ENCODE measurements at regions not wholly inside any gene's neighbourhood (a gene's known extent, or its start where the extent isn't known, plus 50 kb on each side); places are given as distances from the start of the nearest gene placed in this dataset.

DNA sequence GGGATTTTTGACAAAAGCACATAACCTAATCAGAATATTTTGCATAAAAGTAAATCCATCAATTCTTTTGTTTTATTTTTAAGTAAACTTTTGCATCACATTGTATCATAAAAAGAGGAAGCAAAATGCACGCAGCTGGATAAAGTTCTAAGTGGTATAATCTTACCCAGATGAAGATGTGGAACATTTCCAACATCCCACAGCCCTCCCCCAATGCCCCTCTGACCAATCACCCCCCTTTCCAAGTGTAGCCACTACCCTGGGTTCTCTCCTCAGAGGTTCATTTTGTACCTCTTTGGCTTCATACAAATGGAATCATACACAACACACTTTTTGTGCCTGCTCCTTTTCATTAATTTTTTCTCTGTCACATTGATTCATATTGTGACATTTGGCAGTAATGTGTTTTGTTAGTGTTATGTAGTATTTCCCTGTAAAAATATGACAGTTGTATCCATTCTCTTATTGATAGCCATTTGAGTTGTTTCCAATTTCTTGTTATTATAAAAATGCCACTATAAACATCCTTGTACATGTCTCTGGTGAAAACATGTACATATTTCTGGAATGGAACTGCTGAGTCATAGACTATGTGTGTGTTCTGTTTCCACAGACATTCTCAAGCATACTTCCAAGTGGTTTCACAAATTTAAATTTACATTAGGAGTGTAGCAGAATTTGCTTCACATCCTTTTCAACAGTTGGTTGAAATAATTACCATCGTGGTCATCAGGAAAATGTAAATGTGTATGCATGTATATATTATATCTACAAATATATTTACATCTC, 92.9 kb upstream of the SYNDIG1 start:
- no peak for DNase-seq (ENCODE audit: extremely low read depth, insufficient read length)
- Histone ChIP-seq H3K36me3 (ENCODE audit: control insufficient read depth, insufficient read depth, low read length) (no peaks in the 10 kb centered on the region), H3K4me3 (replicated peaks; ENCODE audit: low read depth, low read length) (no peak overlapping the region), H3K27me3 (replicated peaks; ENCODE audit: control insufficient read depth, insufficient read depth, low read length) (no peaks in the 10 kb centered on the region; the same call in 1 of the 2 replicates)
- TF ChIP-seq, protein P1, sequence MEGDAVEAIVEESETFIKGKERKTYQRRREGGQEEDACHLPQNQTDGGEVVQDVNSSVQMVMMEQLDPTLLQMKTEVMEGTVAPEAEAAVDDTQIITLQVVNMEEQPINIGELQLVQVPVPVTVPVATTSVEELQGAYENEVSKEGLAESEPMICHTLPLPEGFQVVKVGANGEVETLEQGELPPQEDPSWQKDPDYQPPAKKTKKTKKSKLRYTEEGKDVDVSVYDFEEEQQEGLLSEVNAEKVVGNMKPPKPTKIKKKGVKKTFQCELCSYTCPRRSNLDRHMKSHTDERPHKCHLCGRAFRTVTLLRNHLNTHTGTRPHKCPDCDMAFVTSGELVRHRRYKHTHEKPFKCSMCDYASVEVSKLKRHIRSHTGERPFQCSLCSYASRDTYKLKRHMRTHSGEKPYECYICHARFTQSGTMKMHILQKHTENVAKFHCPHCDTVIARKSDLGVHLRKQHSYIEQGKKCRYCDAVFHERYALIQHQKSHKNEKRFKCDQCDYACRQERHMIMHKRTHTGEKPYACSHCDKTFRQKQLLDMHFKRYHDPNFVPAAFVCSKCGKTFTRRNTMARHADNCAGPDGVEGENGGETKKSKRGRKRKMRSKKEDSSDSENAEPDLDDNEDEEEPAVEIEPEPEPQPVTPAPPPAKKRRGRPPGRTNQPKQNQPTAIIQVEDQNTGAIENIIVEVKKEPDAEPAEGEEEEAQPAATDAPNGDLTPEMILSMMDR (IDR thresholded peaks at IDR 0.05; ENCODE audit: insufficient read depth, low read length, poor library complexity, severe bottlenecking), result no peak

DNA sequence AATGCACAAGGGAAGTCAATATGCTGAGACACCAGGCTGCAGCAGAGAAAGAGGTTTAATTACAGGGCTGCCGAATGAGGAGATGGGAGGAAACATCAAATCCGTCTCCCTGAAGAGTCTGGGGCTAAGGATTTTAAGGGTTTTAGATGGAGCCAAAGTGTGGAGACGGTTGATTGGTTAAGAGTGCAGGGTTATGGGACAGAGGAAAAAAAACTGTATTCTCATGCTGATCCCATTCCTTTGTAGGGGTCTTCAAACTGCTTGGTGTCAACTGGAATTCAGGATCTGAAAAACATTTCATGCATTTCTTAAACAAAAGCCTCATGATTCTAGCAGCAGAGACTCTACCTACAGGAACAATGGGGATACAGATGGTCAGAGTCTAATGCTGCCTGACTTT, 96.1 kb upstream of the SYNDIG1 start:
- DNase-seq (ENCODE audit: extremely low read depth, insufficient read length), result no peak
- Histone ChIP-seq H3K4me3 (replicated peaks; ENCODE audit: low read depth, low read length) (no peak overlapping the region), H3K27me3 (replicated peaks; ENCODE audit: control insufficient read depth, insufficient read depth, low read length) (no peaks in the 10 kb centered on the region), H3K36me3 (ENCODE audit: control insufficient read depth, insufficient read depth, low read length) (no peaks in the 10 kb centered on the region)
- TF ChIP-seq, protein P1 (IDR thresholded peaks at IDR 0.05; ENCODE audit: insufficient read depth, low read length, poor library complexity, severe bottlenecking), result no peak

DNA sequence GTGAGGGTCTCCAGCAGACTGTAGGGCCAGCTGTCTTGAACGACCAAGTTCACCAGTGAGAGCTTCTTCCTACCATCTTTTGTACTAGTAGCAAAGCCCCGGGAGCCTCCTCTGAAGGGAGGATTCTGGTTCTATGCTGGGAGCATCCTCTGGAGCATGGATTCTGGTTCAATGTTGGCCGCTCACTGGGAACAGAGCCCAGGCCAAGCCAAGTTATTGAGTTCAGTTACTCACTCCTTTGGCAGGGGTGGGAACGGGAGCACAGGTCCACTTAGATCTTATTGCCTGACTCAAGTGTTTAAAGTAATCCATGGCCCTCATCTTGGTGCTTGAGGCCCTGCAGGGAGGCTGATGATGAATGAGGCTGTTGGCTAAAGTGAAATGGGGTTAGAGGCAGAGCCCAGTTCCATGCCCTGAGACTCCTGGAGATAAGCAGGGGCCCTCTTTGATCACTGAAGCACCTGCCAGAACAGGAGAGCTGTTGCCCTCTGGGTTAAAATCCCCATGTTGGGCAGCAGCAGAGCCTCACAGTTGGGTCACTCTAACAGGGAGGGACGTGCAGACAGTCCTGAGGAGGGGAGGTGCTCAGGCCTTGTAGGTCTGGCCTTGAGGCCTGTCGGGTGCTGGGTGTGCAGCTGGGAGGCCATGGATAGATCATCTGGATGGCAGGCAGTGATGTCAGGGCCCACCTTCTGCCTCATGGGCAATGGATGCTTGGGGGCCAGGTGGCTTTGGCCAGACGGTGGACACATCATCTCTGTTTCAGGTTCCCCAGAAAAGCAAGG, 98.3 kb upstream of the SYNDIG1 start:
- no peak for DNase-seq (ENCODE audit: extremely low read depth, insufficient read length)
- no peaks in the 10 kb centered on the region for H3K27me3 ChIP-seq (replicated peaks; ENCODE audit: control insufficient read depth, insufficient read depth, low read length)
- TF ChIP-seq, protein P1 (IDR thresholded peaks at IDR 0.05; ENCODE audit: insufficient read depth, low read length, poor library complexity, severe bottlenecking), result no peak
- H3K36me3 ChIP-seq (ENCODE audit: control insufficient read depth, insufficient read depth, low read length), result no peaks in the 10 kb centered on the region
- no peak overlapping the region for H3K4me3 ChIP-seq (replicated peaks; ENCODE audit: low read depth, low read length)

DNA sequence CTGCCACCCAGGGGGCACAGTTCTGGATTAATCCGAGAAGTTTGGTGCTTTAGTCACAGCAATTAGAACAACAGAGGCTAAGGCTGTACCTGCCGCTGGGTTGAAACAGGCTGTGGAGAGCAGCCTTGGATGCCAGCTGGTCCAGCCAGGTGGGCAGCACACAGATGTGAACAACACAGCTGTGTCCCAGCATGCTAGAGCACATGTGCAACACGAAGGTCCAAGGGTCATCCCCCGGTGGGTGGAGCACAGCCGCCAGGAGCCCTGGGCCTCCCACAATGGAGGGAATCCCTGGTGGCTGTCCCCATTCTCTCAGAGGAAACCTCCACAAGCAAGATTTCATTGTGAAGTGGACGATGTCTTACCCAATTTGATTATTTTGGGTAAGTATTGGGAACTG, 99.2 kb upstream of the SYNDIG1 start:
- no peaks in the 10 kb centered on the region for H3K27me3 ChIP-seq (replicated peaks; ENCODE audit: control insufficient read depth, insufficient read depth, low read length)
- H3K36me3 ChIP-seq (ENCODE audit: control insufficient read depth, insufficient read depth, low read length), result no peaks in the 10 kb centered on the region
- TF ChIP-seq, protein P1 (IDR thresholded peaks at IDR 0.05; ENCODE audit: insufficient read depth, low read length, poor library complexity, severe bottlenecking), result no peak
- no peak overlapping the region for H3K4me3 ChIP-seq (replicated peaks; ENCODE audit: low read depth, low read length)
- no peak for DNase-seq (ENCODE audit: extremely low read depth, insufficient read length)

DNA sequence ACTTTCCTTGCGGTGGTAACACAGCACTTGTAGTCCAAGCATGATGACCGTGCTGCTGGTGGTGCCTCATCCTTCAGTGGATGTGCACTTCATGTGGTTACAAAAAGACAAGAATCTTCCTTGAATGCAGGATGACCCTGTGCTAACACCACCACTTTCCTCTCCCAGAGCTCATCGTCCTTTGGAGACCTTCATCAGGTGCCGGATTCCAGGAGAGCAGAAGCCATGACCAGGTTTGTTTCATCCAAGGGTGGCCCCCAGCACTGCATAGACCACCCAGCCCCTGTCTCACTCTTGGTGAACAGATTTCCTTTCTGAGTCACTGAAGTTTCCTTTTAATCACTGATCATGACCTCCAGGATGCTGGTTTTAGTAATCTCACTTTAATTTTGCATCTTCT, 101.2 kb upstream of the SYNDIG1 start:
- no peaks in the 10 kb centered on the region for H3K27me3 ChIP-seq (replicated peaks; ENCODE audit: control insufficient read depth, insufficient read depth, low read length)
- no peak overlapping the region for H3K4me3 ChIP-seq (replicated peaks; ENCODE audit: low read depth, low read length)
- DNase-seq (ENCODE audit: extremely low read depth, insufficient read length), result no peak
- no peaks in the 10 kb centered on the region for H3K36me3 ChIP-seq (ENCODE audit: control insufficient read depth, insufficient read depth, low read length)
- TF ChIP-seq, protein P1 (IDR thresholded peaks at IDR 0.05; ENCODE audit: insufficient read depth, low read length, poor library complexity, severe bottlenecking), result no peak

All from GM06990 (cell line).